Body of pancreas (tissue), 4 donors: ENCODE measurements at regions not wholly inside any gene's neighbourhood (a gene's known extent, or its start where the extent isn't known, plus 50 kb on each side); places are given as distances from the start of the nearest gene placed in this dataset.

Source experiments
- CTCF ChIP-seq, 7 experiments: fragments of 450-650 bp in 4 of 7; fragments of 200-600 bp in 3 of 7; sonication (generic) in 3 of 7; IDR thresholded peaks; one replicate each; pipeline ENCODE4 v1.5.1; 2016 to 2019; ENCODE audit warnings: antibody characterized with exemption in 7 of 7
- POLR2A ChIP-seq, 3 donors: fragments of 450-650 bp; IDR thresholded peaks; one replicate each; pipeline ENCODE4 v1.6.1; 2016; ENCODE audit warnings: antibody characterized with exemption in 3 of 3, mild to moderate bottlenecking in 2 of 3

GRCh38 chr6:132974122-132974521 lies 159.8 kb downstream of the RPS12 start:
- no peak for TF ChIP-seq CTCF (IDR thresholded peaks at IDR 0.05)
- no peak for TF ChIP-seq POLR2A (IDR thresholded peaks at IDR 0.05)
